Gastrocnemius medialis (tissue), 4 donors: ENCODE measurements at regions not wholly inside any gene's neighbourhood (a gene's known extent, or its start where the extent isn't known, plus 50 kb on each side); places are given as distances from the start of the nearest gene placed in this dataset.

Experiments used
- CTCF ChIP-seq, 5 experiments: fragments of 450-650 bp in 3 of 5; fragments of 200-600 bp in 2 of 5; sonication (generic) in 2 of 5; IDR thresholded peaks in 4 of 5; conservative IDR thresholded peaks in 1 of 5; 1 replicate in 4 of 5; 2 replicates in 1 of 5; pipeline ENCODE4 v1.5.1; 2016 to 2019; ENCODE audit warnings: antibody characterized with exemption in 5 of 5, mild to moderate bottlenecking in 3 of 5, moderate library complexity in 3 of 5
- POLR2A ChIP-seq, 2 donors: fragments of 450-650 bp; IDR thresholded peaks; one replicate each; pipeline ENCODE4 v1.6.1; 2017; ENCODE audit warnings: antibody characterized with exemption in 2 of 2, mild to moderate bottlenecking in 2 of 2, moderate library complexity in 2 of 2

DNA sequence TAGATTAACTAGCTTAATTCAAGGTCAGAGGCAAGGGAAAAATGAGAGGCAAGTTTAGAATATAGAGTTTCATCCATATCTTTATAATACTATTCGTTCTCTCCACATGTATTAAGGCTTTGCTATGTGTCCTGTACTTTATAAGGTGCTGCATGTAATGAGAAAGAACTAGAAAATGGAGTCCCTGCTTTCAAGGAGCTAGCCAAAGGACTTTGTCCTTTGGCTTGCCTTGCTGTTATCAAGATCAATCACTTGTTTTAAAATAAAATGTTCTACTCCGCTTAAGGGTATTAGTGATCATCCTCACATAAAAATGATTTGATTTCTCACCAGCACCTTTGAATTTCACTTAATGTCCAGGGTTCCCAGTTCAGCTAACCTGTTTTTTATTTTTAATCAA lies 470.9 kb downstream of the WDR72 start:
- TF ChIP-seq CTCF (IDR thresholded peaks at IDR 0.05 in 4 of 5, conservative IDR thresholded peaks at IDR 0.05 in 1 of 5) (no peak), POLR2A (IDR thresholded peaks at IDR 0.05) (no peak)
